ENCODE measurements at regions not wholly inside any gene's neighbourhood (a gene's known extent, or its start where the extent isn't known, plus 50 kb on each side); places are given as distances from the start of the nearest gene placed in this dataset.
"Not testable (repeated sequence)": the region's sequence is repeated elsewhere in the genome, so short reads cannot be mapped to it uniquely, and the experiment has no call there.

DNA sequence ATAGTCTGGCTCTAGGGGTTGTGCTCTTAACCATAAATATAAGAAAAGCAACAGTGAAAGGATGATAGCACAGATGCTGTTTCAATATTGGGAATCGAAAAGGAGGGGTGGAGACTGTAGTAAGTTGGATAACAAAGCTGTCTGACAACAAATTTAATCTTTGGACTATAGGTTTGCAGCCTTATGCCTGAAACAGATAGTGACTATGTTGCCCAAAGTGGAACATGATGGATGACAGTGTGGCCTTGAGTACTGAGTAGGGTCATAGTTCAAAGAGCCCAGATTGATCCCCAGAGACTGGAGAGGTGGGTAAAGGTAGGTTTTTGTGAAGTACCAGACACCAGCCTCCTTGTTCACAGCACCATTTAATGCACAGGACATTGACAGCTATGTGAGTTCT lies 144.0 kb upstream of the PALMD start:
- DNase-seq (ENCODE audit: low read depth, low spot score): no peak

DNA sequence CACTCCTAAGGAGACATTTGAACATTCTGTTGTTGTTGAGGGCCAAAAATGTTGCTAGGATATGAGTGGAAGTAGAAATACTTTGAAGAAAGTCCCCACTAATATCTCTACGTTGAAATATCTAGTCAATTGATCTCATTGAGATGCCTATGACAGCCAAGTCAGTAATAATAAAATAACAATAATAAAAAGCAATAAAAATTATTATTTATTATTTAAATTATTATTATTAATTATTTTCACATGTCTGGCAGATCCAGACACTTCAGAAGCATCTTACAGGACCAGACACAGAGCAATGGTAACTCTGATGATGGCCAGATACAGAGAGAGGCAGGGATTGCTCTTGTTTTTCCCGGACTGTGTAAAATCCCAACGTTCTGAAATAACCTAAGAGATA lies 143.5 kb upstream of the PALMD start:
- no peak for DNase-seq (ENCODE audit: low read depth, low spot score)

DNA sequence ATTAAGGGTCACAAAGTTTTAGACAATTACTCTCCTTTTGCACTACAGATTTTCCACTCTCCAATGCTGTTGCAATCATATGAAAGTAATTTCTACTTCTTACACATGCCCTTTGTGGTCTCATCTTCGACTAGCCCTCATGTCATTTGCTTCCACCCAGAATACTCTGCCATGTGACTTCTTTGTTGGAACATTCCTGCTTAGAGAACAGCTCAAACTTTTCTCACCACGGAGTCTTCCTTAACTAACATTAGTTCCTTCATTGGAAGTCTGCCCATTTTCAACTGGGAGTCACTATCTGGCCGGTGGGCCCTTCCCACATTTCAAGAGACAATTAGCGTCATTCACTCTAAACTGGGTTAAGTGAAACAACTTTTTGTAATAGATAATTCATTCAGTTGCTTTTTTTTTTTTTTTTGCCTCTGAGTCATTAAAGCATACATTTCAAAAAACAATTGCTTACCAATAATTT lies 142.6 kb upstream of the PALMD start:
- no peak for DNase-seq (ENCODE audit: low read depth, low spot score)

DNA sequence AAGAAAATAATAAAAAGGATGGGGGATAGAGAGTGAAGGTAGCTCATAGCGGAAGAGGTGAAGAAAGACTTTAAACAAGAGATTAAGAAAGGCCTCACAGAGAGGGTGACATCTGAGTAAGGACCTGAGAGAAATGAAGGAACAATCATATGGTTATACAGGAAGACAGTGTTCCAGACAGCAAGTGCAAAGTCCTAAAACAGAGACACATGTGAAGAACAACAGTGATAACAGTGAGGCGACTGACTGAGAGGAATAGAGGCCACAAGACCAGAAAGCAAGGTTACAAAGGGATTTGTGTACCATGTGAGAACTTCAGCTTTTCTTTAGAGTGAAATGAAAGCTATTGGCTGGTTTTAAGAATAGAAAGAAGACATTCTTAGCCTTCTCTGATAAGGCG lies 141.6 kb upstream of the PALMD start:
- DNase-seq (ENCODE audit: low read depth, low spot score): no peak

DNA sequence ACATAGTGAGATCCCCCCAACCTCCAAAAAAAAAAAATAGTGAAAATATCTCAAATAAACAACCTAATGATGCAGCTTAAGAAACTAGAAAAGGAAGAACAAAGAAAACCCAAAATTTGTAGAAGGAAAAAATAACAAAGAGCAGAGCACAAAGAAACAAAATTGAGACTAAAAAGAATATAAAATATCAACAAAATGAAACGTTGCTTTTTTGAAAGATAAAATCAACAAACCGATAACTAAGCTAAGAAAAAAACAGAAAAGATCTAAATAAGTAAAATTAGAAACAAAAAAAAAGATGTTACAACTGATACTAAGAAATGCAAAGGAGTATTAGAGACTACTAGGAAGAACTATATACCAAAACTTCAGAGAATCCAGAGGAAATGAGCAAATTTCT lies 139.3 kb upstream of the PALMD start:
- no peak for DNase-seq (ENCODE audit: low read depth, low spot score)

DNA sequence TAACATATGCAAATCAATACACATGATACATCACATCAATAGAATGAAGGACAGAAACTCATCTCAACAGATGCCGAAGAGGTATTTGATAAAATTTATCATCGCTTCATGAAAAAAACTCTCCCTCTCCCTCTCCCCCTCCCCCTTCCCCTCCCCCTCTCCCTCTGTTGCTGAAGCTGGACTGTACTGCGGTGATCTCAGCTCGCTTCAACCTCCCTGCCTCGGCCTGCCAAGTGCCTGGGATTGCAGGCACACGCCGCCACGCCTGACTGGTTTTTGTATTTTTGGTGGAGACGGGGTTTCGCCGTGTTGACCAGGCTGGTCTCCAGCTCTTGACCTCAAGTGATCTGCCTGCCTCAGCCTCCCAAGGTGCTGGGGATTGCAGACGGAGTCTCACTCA lies 138.5 kb upstream of the PALMD start:
- DNase-seq (ENCODE audit: low read depth, low spot score): not testable (repeated sequence)

DNA sequence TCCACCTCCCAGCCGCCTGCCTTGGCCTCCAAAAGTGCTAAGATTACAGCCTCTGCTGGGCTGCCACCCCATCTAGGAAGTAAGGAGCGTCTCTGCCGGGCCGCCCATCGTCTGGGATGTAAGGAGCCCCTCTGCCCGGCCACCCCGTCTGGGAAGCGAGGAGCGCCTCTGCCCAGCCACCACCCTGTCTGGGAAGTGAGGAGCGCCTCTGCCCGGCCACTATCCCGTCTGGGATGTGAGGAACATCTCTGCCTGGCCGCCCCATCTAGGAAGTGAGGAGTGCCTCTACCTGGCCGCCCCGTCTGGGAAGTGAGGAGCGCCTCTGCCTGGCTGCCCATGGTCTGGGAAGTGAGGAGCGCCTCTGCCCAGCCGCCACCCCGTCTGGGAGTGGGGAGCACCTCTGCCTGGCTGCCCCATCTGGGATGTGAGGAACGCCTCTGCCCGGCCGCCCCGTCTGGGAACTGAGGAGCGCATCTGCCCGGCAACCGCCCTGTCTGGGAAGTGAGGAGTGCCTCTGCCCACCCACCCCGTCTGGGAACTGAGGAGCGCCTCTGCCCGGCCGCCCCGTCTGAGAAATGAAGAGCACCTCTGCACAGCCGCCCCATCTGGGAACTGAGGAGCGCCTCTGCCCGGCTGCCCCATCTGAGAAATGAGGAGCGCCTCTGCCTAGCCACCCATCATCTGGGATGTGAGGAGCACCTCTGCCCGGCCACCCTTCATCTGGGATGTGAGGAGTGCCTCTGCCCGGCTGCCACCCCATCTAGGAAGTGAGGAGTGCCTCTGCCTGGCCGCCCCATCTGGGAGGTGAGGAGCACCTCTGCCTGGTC lies 137.8 kb upstream of the PALMD start:
- DNase-seq (ENCODE audit: low read depth, low spot score): no peak

DNA sequence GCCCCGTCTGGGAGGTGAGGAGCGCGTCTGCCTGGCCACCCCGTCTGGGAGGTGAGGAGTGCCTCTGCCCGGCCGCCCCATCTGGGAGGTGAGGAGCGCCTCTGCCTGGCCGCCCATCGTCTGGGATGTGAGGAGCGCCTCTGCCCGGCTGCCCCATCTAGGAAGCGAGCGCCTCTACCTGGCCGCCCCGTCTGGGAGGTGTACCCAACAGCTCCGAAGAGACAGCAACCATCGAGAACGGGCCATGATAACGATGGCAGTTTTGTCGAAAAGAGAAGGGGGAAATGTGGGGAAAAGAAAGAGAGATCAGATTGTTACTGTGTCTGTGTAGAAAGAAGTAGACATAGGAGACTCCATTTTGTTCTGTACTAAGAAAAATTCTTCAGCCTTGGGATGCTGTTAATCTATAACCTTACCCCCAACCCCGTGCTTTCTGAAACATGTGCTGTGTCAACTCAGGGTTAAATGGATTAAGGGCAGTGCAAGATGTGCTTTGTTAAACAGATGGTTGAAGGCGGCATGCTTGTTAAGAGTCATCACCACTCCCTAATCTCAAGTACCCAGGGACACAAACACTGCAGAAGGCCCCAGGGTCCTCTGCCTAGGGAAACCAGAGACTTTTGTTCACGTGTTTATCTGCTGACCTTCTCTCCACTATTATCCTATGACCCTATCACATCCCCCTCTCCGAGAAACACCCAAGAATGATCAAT lies 137.0 kb upstream of the PALMD start:
- not testable (repeated sequence) for DNase-seq (ENCODE audit: low read depth, low spot score)

DNA sequence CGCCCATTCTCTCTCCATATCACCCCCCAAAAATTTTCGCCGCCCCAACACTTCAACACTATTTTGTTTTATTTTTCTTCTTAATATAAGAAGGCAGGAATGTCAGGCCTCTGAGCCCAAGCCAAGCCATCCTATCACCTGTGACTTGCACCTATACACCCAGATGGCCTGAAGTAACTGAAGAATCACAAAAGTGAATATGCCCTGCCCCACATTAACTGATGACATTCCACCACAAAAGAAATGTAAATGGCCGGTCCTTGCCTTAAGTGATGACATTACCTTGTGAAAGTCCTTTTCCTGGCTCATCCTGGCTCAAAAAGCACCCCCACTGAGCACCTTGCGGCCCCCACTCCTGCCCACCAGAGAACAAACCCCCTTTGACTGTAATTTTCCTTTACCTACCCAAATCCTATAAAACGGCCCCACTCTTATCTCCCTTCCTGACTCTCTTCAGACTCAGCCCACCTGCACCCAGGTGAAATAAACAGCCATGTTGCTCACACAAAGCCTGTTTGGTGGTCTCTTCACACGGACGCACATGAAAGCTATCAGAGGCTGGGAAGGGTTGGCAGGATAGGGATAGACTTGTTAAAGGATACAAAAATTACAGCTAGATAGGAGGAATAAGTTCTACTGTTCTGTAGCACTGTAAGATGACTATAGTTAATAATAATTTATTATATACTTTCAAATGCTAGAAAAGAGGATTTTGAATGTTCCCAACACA lies 130.9 kb upstream of the PALMD start:
- not testable (repeated sequence) for DNase-seq (ENCODE audit: low read depth, low spot score)

DNA sequence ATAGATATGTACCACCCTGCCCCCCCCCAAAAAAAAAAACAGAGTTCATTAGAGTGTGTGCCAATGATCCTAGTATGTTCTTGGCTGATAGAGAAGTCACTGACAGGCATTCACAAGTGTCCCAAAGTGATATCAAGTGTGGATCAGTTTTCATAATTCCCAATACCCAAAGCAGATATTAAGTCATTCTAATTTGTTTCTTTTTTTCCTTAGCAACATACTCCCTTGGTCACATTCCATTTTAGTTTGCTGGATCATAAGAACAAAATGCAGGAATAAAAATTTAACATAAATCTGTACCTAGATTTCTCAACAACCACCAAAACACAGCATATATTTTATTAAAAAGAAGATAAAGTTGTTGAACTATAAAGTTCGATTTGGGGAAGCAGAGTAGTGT lies 129.8 kb upstream of the PALMD start:
- no peak for DNase-seq (ENCODE audit: low read depth, low spot score)

DNA sequence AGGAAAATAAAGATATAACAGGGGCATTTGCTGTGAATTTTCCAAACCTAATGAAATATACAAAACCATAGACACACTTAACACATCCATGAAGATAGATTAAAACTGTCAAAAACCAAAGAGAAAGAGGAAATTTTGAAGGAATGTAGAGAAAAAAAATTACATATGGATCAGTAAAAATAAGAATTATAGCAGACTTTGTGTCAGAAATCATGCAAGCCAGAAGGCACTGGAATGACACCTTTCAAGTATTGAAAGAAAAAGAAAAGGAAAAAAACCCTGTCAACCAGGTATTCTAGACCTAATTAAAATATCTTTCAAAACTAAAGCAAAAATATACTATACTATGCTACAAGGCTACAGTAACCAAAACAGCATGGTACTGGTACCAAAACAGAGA lies 125.8 kb upstream of the PALMD start:
- DNase-seq (ENCODE audit: low read depth, low spot score): no peak

DNA sequence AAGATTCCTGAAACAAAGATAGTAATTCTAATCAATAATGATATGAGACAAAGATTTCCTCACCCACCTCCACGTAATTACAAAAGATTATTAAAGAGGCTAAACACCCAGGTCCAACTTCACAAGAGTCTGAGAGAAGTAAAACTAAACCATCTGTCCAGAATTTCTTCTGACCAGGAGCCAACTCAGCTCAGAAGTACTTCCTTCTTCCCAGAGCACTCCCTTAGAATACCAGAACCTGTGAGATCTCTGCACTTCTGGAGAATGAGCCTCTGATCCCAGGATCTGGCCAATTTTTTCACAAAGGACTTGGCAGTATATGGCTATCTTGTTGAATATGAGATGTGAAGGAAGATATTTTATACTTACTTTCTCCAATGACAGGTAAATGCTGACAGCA lies 120.6 kb upstream of the PALMD start:
- no peak for DNase-seq (ENCODE audit: low read depth, low spot score)

DNA sequence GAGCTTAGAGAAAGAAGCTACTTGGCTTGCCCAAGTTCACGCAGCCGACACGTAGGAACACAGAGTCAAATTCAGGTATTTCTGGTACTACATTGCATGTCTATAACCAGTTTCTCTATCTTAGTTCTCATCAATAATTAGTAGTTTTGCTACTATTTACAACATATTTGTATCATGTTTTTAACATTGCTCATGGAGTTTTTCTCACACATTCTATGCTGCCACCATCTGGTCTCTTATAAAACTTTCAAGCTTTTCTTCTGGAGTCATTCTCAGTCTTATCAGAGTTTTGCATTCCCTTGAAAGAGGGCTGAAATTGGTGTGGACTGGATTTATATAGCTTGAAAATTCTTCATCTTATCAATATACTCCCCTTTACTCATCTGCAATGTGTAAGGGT lies 118.8 kb upstream of the PALMD start:
- DNase-seq (ENCODE audit: low read depth, low spot score): no peak

DNA sequence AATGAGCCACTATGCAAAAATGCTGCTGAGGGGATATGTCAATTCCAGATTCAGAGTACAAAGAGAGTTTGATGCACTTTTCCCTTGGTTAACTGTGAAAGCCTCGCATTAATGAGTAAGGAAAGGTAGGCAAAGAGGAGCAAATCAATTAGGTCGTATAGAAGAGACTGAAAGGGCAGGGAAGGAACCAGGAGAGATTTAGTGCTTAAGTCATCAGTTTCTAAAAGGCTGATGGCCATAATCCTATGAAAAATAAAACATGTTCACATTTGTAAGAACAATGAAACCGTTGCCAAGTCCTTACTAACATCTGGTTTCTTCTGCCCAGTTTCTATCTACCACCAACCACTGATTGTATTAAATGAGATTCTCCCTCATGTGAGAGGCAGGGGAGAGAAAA lies 118.4 kb upstream of the PALMD start:
- no peak for DNase-seq (ENCODE audit: low read depth, low spot score)

DNA sequence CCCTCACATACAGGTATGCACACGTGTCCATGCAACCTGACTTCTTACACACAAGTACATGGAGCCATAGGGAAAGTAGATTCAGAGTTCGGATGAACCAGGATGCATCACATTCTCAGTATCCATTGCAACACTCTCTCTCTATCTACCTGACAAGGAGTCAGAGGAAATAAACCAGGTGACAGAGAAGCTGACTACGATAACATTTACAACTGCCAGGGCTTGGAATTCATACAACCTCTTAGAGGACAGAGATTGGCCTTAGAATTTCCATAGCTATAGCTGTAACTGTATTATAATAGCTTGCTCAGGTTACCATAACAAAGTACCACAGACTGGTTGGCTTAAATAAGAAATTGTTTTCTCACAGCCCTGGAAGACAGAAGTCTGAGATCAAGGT lies 116.9 kb upstream of the PALMD start:
- no peak for DNase-seq (ENCODE audit: low read depth, low spot score)

DNA sequence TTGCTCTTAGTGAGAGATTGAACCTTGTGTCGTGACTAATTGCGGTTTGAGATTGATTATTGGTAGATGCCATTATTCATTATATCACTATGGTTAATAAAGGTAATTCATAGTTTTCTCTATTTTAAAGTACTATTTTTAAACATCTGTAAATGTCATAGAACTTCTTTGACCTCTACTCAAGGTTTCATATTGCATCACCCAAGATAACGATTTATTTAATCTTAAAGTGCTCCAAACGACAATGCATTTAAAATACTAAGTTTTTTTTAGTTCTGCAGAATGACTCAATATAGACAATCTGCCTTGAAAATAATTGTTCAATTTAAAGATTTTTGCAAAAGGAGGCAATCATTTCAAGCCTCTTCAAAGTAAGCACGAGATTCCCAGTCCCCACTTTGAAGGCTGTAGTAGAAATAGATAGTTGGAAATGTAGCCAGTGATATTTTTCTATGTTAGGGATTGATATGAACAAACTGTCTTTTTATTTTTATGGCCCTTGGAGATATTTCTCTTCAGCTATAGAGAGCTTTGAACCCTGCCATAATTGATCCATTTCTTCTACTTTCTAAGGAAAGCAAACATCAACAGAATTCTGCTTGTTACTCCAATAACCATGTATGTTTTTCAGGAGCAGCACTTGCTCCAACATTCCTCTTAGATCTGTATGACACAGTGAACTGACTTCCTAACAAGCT lies 114.2 kb upstream of the PALMD start:
- DNase-seq (ENCODE audit: low read depth, low spot score): no peak

DNA sequence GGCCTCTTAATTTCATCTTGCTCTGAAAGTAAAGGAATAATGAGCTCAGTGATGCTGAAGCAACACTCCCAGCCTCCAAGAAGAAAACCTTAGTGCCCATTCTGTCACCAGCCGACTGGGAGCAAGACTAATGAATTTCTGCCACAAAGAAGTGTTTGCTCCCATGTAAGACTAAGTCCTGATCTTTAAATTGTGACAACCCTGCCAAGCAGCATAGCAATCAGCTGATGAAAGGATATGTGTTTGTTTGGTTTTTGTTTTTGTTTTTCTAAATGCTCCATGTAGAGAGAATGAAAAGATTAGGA lies 113.7 kb upstream of the PALMD start:
- DNase-seq (ENCODE audit: low read depth, low spot score): no peak

DNA sequence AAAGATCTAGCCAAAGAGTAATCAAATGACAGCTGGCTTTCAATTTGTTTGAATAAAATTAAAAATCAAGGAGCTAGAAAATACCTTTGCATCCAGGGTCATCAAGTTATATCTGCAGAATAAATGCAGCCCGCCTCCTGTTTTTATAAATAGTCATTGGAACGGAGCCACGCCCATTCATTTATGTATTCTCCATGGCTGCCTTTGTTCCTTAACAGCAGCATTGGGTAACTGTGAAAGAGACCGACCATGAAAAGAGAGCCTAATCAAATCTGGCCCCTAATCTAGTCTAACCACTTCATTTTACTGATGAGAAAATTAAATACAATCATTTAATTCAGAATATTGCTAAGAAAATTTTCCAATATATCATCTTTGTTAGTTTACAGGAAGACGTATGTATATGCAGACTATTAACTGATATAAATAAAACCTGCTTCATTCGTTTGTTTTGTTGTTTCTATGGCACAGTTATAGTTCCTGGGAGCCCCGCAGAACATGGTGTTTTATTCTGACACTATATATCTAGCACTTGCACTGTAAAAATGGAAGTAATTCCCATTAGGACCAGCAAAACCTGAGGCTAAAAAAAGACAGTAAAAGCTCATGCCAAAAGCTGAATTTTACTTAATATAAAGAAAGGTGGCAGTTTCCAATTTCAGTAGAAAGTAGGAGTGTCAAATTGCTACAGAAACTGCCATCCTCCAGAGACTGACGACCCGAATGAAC lies 111.8 kb upstream of the PALMD start:
- DNase-seq (ENCODE audit: low read depth, low spot score): no peak

DNA sequence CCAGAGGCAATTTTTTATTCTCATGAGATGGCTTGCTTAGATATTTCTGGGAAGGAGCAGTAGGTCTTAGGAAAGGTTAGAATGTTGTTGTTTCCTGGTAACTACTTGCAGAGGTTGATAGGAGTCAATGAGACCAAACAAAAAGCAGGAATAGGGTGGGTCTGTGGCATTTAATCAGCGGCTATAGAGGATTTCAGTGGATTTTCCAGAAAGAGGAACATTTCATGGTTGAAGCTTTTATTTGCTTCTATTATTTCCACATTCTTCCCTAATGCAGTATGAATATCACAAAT lies 111.3 kb upstream of the PALMD start:
- no peak for DNase-seq (ENCODE audit: low read depth, low spot score)

DNA sequence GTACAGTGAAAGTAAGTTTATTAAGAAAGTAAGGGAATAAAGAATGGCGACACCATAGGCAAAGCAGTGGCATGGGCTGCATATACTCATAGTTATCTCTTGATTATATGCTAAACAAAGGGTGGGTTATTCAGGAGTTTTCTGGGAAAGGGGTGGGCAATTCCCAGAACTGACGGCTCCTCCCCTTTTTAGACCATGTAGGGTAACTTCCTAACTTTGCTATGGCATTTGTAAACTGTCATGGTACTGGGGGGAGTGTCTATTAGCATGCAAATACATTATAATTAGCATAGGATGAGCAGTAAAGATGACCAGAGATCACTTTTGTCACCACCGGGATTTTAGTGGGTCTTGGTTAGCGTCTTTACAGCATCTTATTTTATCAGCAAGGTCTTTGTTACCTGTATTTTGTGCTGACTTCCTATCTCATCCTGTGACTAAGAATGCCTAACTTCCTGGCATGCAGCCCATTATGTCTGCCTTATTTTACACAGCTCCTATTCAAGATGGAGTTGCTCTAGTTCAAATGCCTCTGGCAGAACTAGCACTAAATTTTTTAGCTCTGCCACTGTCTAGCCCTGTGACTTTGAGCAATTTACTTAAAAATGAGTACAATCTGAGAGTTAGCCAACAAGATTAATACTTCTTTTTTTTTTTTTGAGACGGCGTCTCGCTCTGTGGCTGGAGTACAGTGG lies 110.3 kb upstream of the PALMD start:
- no peak for DNase-seq (ENCODE audit: low read depth, low spot score)
